SU-DHL-6 (cell line): ENCODE measurements at regions not wholly inside any gene's neighbourhood (a gene's known extent, or its start where the extent isn't known, plus 50 kb on each side); places are given as distances from the start of the nearest gene placed in this dataset.
"Not testable (repeated sequence)": the region's sequence is repeated elsewhere in the genome, so short reads cannot be mapped to it uniquely, and the experiment has no call there.

Experiments used
- H2AFZ ChIP-seq: fragments of 200-600 bp; sonication (generic); 2 replicates; pipeline ENCODE4 v1.6.1; 2014; ENCODE audit warnings: low read depth, mild to moderate bottlenecking, moderate library complexity, mixed read lengths, antibody characterized with exemption, low read length; ENCODE audit not compliant: severe bottlenecking
- H3F3A ChIP-seq: fragments of 200-600 bp; shearing (Covaris generic); 2 replicates; pipeline ENCODE4 v1.6.0; 2016; ENCODE audit warnings: antibody characterized with exemption, mild to moderate bottlenecking; ENCODE audit not compliant: insufficient read depth
- H3K27ac ChIP-seq: fragments of 200-600 bp; sonication (generic); 2 replicates; pipeline ENCODE4 v1.5.1; 2016; ENCODE audit warnings: low read depth, mild to moderate bottlenecking, low read length, moderate library complexity, mixed read lengths
- H3K27me3 ChIP-seq: fragments of 200-600 bp; sonication (generic), shearing (Covaris generic); 2 replicates; pipeline ENCODE4 v1.6.0; 2014; ENCODE audit warnings: mild to moderate bottlenecking, low read length
- H3K36me3 ChIP-seq: fragments of 200-600 bp; sonication (generic); 2 replicates; pipeline ENCODE4 v1.6.1; 2014; ENCODE audit warnings: mild to moderate bottlenecking, low read length, mixed read lengths
- H3K4me2 ChIP-seq: fragments of 300-600, 200-600 bp; shearing (Covaris generic), sonication (generic); 2 replicates; pipeline ENCODE4 v1.6.0; 2014; ENCODE audit warnings: low read length, low read depth, mild to moderate bottlenecking; ENCODE audit not compliant: poor library complexity, severe bottlenecking
- H3K4me3 ChIP-seq: fragments of 200-600 bp; sonication (generic); 2 replicates; pipeline ENCODE4 v1.5.1; 2014; ENCODE audit warnings: antibody characterized with exemption, low read length, mild to moderate bottlenecking, mixed read lengths; ENCODE audit not compliant: insufficient read depth, poor library complexity, severe bottlenecking
- H3K79me2 ChIP-seq: fragments of 200-600 bp; sonication (generic); 2 replicates; pipeline ENCODE4 v1.6.1; 2014; ENCODE audit warnings: mild to moderate bottlenecking, low read length, moderate library complexity; ENCODE audit not compliant: insufficient read depth
- H3K9ac ChIP-seq: fragments of 200-600 bp; sonication (generic); 2 replicates; pipeline ENCODE4 v1.7.0; 2014; ENCODE audit warnings: mild to moderate bottlenecking, low read length
- H3K9me2 ChIP-seq: fragments of 200-600 bp; sonication (generic); replicated peaks from 2 replicates; pipeline ENCODE4 v1.6.1; 2014; ENCODE audit warnings: low read length; ENCODE audit not compliant: insufficient read depth
- H3K9me3 ChIP-seq: fragments of 200-600 bp; sonication (generic); 2 replicates; pipeline ENCODE4 v1.6.1; 2014; ENCODE audit warnings: low read length, mixed read lengths; ENCODE audit not compliant: insufficient read depth
- H4K20me1 ChIP-seq: fragments of 200-600 bp; sonication (generic); 2 replicates; pipeline ENCODE4 v1.6.1; 2014; ENCODE audit warnings: low read depth, mild to moderate bottlenecking, antibody characterized with exemption, low read length, moderate library complexity, mixed read lengths

- H3K4me2 ChIP-seq, H3K36me3 ChIP-seq, H4K20me1 ChIP-seq, H3F3A ChIP-seq, H3K79me2 ChIP-seq, H3K9me3 ChIP-seq, H3K4me3 ChIP-seq, H3K27ac ChIP-seq, H3K9ac ChIP-seq, H2AFZ ChIP-seq, H3K9me2 ChIP-seq, H3K27me3 ChIP-seq: not testable (repeated sequence)
Observed at GRCh38 chr6:57708061-57708460, 390.6 kb downstream of the PRIM2 start.

GRCh38 chr6:57722546-57722945, 405.1 kb downstream of the PRIM2 start:
- H3K36me3 ChIP-seq: not testable (repeated sequence)

GRCh38 chr6:57723815-57724401, 406.5 kb downstream of the PRIM2 start:
- H3K9ac ChIP-seq, H3K36me3 ChIP-seq, H3K9me3 ChIP-seq, H4K20me1 ChIP-seq, H2AFZ ChIP-seq, H3K9me2 ChIP-seq, H3F3A ChIP-seq, H3K4me3 ChIP-seq, H3K4me2 ChIP-seq, H3K27ac ChIP-seq, H3K27me3 ChIP-seq, H3K79me2 ChIP-seq: not testable (repeated sequence)

More at GRCh38 chr6:57722546-57722945, 405.1 kb downstream of the PRIM2 start:
- peak overlapping the region; percentile 12 for H2AFZ ChIP-seq
- not testable (repeated sequence) for H3K9ac ChIP-seq, H3K9me2 ChIP-seq, H4K20me1 ChIP-seq, H3K4me3 ChIP-seq, H3K79me2 ChIP-seq, H3K27ac ChIP-seq, H3F3A ChIP-seq, H3K9me3 ChIP-seq, H3K27me3 ChIP-seq, H3K4me2 ChIP-seq

GRCh38 chr6:57729407-57729806, 412.0 kb downstream of the PRIM2 start:
- H3K9me3 ChIP-seq, H3K27ac ChIP-seq, H3K4me3 ChIP-seq, H3K27me3 ChIP-seq, H3K79me2 ChIP-seq, H3K4me2 ChIP-seq, H3K9me2 ChIP-seq, H3K9ac ChIP-seq, H2AFZ ChIP-seq, H4K20me1 ChIP-seq, H3F3A ChIP-seq, H3K36me3 ChIP-seq: not testable (repeated sequence)

- not testable (repeated sequence) for H3K4me3 ChIP-seq
Observed at GRCh38 chr6:57730726-57731125, 413.3 kb downstream of the PRIM2 start.

GRCh38 chr6:57747716-57748115, 430.3 kb downstream of the PRIM2 start:
- H3K27me3 ChIP-seq, H3F3A ChIP-seq, H3K4me2 ChIP-seq, H3K9me3 ChIP-seq, H3K36me3 ChIP-seq, H3K9me2 ChIP-seq, H2AFZ ChIP-seq, H4K20me1 ChIP-seq, H3K9ac ChIP-seq, H3K79me2 ChIP-seq, H3K27ac ChIP-seq, H3K4me3 ChIP-seq: not testable (repeated sequence)

More at GRCh38 chr6:57730726-57731125, 413.3 kb downstream of the PRIM2 start:
- not testable (repeated sequence) for H3K27ac ChIP-seq, H3K9me3 ChIP-seq, H3F3A ChIP-seq, H2AFZ ChIP-seq, H3K4me2 ChIP-seq, H3K27me3 ChIP-seq, H3K36me3 ChIP-seq, H3K79me2 ChIP-seq, H3K9me2 ChIP-seq, H3K9ac ChIP-seq, H4K20me1 ChIP-seq

GRCh38 chr6:57759850-57760249, 442.4 kb downstream of the PRIM2 start:
- H3K4me2 ChIP-seq, H3K9me2 ChIP-seq, H3K27me3 ChIP-seq, H3K9ac ChIP-seq, H3K36me3 ChIP-seq, H3K27ac ChIP-seq, H4K20me1 ChIP-seq, H3F3A ChIP-seq, H3K79me2 ChIP-seq, H3K4me3 ChIP-seq, H2AFZ ChIP-seq, H3K9me3 ChIP-seq: not testable (repeated sequence)

GRCh38 chr6:57792720-57793397, 475.4 kb downstream of the PRIM2 start:
- H3K79me2 ChIP-seq, H3K9me3 ChIP-seq, H3K9ac ChIP-seq, H3K4me2 ChIP-seq, H3K36me3 ChIP-seq, H3K9me2 ChIP-seq, H3K4me3 ChIP-seq, H3K27me3 ChIP-seq, H3F3A ChIP-seq, H2AFZ ChIP-seq, H4K20me1 ChIP-seq, H3K27ac ChIP-seq: not testable (repeated sequence)
